ENCODE measurements at regions not wholly inside any gene's neighbourhood (a gene's known extent, or its start where the extent isn't known, plus 50 kb on each side); places are given as distances from the start of the nearest gene placed in this dataset.

DNA sequence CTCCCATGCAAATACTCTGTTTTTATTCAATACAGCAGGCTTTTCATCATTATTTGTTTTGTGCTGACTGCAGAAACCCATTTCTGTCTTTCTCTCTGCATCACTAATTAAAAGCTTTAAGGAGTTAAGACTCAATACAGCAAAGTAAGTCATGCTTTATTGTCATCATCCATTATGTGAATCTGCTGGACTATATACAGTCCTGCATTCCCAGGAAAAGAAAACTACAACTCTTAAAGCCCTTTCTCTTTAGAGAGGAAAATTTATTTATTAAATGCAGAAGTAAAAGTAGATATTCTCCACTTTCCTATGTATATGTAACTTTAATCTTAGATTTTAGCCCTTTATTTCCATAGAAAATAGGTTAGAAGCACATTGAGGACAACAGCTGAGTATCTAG, 706.6 kb upstream of the RGMB start:
- DNase-seq (ENCODE audit: insufficient read length, low spot score), result no peak
- FAIRE-seq, result no peak
- TF ChIP-seq, protein P1, sequence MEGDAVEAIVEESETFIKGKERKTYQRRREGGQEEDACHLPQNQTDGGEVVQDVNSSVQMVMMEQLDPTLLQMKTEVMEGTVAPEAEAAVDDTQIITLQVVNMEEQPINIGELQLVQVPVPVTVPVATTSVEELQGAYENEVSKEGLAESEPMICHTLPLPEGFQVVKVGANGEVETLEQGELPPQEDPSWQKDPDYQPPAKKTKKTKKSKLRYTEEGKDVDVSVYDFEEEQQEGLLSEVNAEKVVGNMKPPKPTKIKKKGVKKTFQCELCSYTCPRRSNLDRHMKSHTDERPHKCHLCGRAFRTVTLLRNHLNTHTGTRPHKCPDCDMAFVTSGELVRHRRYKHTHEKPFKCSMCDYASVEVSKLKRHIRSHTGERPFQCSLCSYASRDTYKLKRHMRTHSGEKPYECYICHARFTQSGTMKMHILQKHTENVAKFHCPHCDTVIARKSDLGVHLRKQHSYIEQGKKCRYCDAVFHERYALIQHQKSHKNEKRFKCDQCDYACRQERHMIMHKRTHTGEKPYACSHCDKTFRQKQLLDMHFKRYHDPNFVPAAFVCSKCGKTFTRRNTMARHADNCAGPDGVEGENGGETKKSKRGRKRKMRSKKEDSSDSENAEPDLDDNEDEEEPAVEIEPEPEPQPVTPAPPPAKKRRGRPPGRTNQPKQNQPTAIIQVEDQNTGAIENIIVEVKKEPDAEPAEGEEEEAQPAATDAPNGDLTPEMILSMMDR (IDR thresholded peaks at IDR 0.05; ENCODE audit: insufficient read depth, missing control alignments), result no peak

GRCh38 chr5:98069876-98070512, 703.5 kb upstream of the RGMB start:
- TF ChIP-seq, protein P1 (IDR thresholded peaks at IDR 0.05; ENCODE audit: insufficient read depth, missing control alignments), result no peak
- no peak for DNase-seq (ENCODE audit: insufficient read length, low spot score)
- no peak for FAIRE-seq

GRCh38 chr5:98072921-98073320, 700.5 kb upstream of the RGMB start:
- DNase-seq (ENCODE audit: insufficient read length, low spot score) (no peak), FAIRE-seq (no peak)
- TF ChIP-seq, protein P1 (IDR thresholded peaks at IDR 0.05; ENCODE audit: insufficient read depth, missing control alignments), result no peak

DNA sequence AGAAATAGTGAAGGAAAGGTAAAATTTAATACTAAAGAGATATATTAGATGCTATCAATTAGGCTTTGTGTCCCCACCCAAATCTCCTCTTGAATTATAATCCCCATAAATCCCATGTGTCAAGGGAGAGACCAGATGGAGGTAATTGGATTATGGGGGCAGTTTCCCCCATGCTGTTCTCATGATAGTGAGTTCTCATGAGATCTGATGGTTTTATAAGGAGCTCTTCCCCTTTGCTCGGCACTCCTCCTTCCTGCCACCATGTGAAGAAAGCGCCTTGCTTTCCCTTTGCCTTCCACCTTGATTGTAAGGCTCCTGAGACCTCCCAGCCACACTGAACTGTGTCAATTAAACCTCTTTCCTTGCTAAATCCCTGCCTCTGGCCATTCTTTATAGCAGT, 697.0 kb upstream of the RGMB start:
- peak; percentile 16 for FAIRE-seq
- no peak for DNase-seq (ENCODE audit: insufficient read length, low spot score)
- TF ChIP-seq, protein P1 (IDR thresholded peaks at IDR 0.05; ENCODE audit: insufficient read depth, missing control alignments), result no peak

DNA sequence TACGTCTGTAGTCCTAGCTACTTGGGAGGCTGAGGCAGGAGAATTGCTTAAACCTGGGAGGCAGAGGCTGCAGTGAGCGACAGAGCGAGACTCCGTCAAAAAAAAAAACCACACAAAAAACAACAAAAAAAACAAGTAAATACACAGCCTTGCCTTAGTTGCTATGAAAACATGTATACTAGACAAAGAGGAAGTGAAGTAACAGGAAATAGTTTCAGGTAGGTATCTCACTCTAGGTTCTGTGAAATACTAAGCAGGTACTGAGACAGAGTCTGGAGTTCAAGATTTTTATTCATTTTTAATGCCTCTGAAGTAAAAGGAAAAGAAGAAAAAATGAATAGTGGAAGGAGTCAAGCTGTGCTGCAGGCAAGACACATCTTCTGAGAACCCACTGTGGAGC, 687.9 kb upstream of the RGMB start:
- FAIRE-seq (no peak), DNase-seq (ENCODE audit: insufficient read length, low spot score) (no peak)
- TF ChIP-seq, protein P1 (IDR thresholded peaks at IDR 0.05; ENCODE audit: insufficient read depth, missing control alignments), result no peak

- DNase-seq (ENCODE audit: insufficient read length, low spot score) (no peak), FAIRE-seq (no peak)
- TF ChIP-seq, protein P1 (IDR thresholded peaks at IDR 0.05; ENCODE audit: insufficient read depth, missing control alignments), result no peak
Measured at GRCh38 chr5:98095072-98095471, 678.4 kb upstream of the RGMB start.

GRCh38 chr5:98096155-98096554, 677.3 kb upstream of the RGMB start:
- no peak for FAIRE-seq
- TF ChIP-seq, protein P1 (IDR thresholded peaks at IDR 0.05; ENCODE audit: insufficient read depth, missing control alignments), result no peak
- DNase-seq (ENCODE audit: insufficient read length, low spot score), result no peak
